Activated CD4-positive, alpha-beta T cell treated with anti-CD3 and anti-CD28 coated beads, Interleukin-10, Interleukin-2, amounts not matched to agents 100 ng/mL and 50 ng/mL, durations not matched to agents 16 hours and 8 hours (primary cell): ENCODE measurements at regions not wholly inside any gene's neighbourhood (a gene's known extent, or its start where the extent isn't known, plus 50 kb on each side); places are given as distances from the start of the nearest gene placed in this dataset.
"Not testable (repeated sequence)": the region's sequence is repeated elsewhere in the genome, so short reads cannot be mapped to it uniquely, and the experiment has no call there.

ENCODE experiments used
- DNase-seq: peaks from one replicate; pipeline ENCODE4 v3.0.0-alpha.2; 2020

GRCh38 chr12:30578426-30578825, 117.2 kb downstream of the IPO8 start:
- no peak for DNase-seq

- DNase-seq, result no peak
These were observed 122.5 kb downstream of the IPO8 start for GRCh38 chr12:30573145-30573544.

DNA sequence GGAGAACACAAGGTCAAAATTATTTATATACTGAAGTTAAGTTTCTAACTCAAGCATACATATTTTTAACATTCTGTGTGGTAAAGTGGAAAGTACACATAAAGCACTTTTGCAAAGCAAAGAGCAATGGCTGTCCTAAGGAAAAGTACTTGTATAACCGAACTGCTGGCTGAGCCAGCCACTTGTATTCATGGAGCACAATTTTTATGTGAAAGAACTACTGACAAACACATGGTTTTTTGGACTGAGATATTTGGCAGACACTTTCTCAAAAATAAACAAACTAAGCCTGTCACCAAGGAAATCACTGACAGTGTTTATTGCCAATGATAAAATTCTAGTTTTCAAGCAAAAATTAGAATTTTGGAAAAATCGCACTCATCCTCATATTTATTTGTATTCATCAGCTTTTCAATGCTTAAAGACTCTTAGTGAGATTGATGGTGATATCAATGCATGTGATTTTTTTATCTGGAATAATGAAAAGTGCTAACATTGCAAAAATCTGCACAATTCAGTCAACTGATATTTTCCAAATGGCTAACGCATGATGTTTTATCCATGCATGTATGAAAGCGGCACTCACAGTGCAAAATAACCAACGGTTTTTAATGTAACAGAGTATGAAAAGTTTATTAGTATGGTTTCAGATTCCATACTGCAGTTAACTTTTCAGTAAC, 125.3 kb downstream of the IPO8 start:
- no peak for DNase-seq

GRCh38 chr12:30569426-30569825, 126.2 kb downstream of the IPO8 start:
- DNase-seq, result no peak

- no peak for DNase-seq
These were observed 127.2 kb downstream of the IPO8 start for GRCh38 chr12:30568453-30568852.

GRCh38 chr12:30567082-30567481, 128.6 kb downstream of the IPO8 start:
- DNase-seq, result no peak

DNA sequence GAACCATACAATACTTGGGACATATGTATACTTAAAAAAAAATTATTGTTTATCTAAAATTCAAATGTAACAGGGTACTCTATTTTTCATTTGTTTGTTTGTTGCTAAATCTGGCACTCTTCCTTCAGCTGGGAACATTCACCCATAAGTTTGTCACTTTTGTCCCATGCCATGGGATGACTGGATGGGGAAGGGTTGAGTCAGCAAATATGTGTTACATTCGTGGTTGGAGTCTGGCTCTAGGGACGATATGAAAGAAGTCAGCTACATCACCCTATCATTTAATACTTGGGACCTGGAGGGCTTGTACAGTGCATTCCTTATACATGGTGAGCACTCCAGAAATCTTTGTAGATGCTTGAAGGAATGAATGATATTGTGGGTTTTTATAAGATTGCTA, 131.3 kb downstream of the IPO8 start:
- DNase-seq, result no peak

GRCh38 chr12:30548203-30548602, 147.5 kb downstream of the IPO8 start:
- no peak for DNase-seq

DNA sequence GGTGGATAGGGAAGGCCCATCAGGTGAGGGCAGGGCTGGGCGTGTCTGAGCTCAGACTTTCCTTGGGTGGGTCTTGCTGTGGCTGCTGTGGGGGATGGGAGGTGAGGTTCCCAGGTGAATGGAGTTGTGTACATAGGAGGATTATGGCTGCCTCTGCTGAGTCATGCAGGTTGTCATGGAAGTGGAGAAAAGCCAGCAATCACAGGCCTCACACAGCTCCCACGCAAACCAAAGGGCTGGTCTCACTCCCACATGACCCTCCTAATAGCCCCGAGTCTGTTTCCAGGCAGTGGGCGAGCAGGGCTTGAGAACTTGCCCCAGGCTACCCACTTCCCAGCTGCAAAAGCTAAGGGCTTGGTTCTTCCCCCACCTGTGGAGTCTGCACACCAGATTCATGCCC, 149.5 kb downstream of the IPO8 start:
- DNase-seq, result no peak

DNA sequence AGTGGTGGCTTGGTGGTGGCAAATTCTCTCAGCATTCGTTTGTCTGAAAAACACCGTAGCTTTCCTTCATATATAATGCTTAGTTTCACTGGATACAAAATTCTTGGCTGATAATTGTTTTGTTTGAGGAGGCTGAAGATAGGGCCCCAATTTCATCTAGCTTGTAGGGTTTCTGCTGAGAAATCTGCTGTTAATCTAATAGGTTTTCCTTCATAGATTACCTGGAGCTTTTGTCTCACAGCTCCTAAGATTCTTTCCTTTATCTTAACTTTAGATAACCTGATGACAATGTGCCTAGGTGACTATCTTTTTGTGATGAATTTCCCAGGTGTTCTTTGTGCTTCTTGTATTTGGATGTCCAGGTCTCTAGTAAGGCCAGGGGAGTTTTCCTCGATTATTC, 151.0 kb downstream of the IPO8 start:
- DNase-seq, result not testable (repeated sequence)

DNA sequence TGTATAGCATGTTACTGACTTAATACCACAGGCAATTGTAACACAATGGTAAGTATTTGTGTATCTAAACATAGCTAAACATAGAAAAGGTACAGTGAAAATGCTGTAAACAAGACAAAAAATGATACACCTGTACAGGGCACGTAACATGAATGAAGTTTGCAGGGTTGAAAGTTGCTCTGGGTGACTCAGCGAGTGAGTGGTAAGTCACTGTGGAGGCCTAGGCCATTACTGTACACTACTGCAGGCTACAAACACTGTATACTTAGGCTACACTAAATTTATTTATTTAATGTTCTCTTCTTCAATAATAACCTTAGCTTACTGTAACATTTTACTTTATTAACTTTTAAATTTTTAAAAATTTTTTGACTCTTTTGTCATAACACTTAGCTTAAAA, 158.4 kb downstream of the IPO8 start:
- no peak for DNase-seq

GRCh38 chr12:30533558-30534265, 162.0 kb downstream of the IPO8 start:
- DNase-seq, result no peak

GRCh38 chr12:30531731-30532678, 163.7 kb downstream of the IPO8 start:
- no peak for DNase-seq

GRCh38 chr12:30529489-30530269, 166.0 kb downstream of the IPO8 start:
- no peak for DNase-seq

DNA sequence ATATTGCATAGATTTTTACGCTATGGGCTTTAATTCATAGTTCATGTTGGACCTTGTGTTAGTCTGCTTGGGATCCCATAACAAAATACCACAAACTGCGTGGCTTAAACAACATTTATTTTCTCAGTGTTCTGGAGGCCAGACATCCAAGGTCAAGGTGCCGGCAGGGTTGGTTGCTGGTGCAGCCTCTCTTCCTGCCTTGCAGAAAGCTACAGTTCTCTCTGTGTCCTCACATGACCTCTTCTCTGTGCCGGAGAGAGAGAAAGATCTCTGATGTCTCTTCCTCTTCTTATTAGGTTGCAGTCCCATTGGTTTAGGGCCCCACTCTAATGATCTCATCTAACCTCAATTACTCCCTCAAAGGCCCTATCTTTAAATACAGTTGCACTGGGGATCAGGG, 170.5 kb downstream of the IPO8 start:
- DNase-seq, result no peak

- DNase-seq, result not testable (repeated sequence)
These were observed 175.4 kb downstream of the IPO8 start for GRCh38 chr12:30520285-30520684.

DNA sequence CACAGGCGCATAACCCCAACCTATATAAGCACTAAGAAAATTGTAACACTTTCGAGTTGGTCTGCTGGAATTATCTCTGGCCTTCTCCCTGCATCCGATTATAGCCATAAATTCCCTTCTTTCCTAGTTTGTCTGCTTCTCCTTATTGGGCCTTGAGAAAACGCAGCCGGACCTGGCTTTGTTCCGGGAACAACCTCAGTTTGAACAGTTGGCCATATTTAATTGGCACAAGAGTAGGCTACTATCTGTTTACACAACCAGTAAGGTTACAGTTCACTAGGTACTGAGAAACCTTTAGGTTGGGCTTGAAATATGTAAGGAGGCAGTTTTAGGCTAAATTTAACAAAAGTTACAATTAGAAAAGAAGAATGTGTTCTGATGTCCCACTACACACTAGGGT, 176.1 kb downstream of the IPO8 start:
- no peak for DNase-seq

- no peak for DNase-seq
These were observed 178.3 kb downstream of the IPO8 start for GRCh38 chr12:30517320-30517719.

DNA sequence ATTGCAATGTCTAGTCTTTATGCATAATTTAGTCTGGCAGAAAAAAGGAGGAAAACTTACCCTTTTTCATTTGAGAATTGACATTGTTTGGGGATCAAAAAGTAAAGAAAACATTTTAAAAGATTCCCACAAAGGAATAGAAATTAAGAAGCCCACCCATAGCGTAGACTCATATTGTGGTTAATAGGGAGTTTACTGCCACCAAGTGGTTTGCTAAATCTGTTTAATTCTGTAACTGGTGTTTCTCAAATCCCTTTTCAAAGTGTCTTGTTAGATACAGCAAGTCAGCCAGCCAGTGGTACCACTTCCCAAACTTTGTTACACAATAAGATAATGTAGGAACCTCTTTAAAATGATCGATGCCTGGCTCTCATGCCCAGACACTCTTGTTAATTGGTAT, 180.3 kb downstream of the IPO8 start:
- no peak for DNase-seq

DNA sequence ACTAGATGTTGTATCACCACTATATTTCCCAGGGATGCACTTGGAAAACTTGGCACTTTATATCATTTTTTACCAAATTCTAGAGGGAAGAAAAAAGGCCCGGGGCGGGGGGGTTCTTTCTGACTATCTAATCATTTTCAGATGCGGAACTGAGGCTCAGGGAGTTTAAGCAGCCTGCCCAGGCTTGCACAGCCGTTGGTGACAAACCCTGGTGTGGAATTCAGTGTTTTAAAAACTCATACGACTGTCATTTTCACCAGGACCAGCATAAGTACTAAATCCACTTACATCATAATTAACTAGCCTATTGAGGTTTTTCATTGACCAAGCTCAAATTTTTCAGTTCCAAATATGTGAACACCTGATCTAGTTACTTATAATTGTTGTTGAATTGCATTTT, 181.0 kb downstream of the IPO8 start:
- DNase-seq, result no peak

- no peak for DNase-seq
These were observed 187.3 kb downstream of the IPO8 start for GRCh38 chr12:30508205-30508967.

DNA sequence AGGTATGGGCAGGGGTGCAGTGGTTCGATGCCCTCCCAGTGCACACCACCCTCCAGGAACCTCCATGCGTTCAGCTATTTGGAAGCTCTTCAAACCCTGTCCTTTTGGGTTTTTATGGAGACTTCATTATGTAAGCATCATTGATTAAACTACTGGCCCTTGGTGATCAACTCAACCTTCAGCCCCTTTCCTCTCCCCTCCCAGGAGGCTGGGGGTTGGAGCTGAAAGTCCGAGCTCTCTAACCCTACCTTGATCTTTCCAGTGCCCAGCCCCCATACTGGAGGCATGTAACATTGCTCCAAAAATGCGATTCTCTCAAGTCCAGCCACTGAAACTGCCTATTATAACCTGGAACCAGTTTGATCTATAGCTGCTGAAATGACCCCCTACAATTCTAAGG, 188.1 kb downstream of the IPO8 start:
- DNase-seq, result no peak
